Caco-2 (cell line): ENCODE measurements at regions not wholly inside any gene's neighbourhood (a gene's known extent, or its start where the extent isn't known, plus 50 kb on each side); places are given as distances from the start of the nearest gene placed in this dataset.

Source experiments
- BruUV-seq: library from RNA; stranded (reverse); fragments of 400-500 nt; replicated peaks from 2 replicates; lab custom pipeline; 2021; lab: Mats Ljungman, UMichigan
- CTCF ChIA-PET: fragments of 300-600 bp; sonication (Branson Sonifier 250); formaldehyde crosslinking; loops from one replicate; lab custom pipeline; 2022; ENCODE audit warnings: antibody characterized with exemption; lab: Charles Lee
- POLR2A ChIA-PET: fragments of 300-600 bp; sonication (Branson Sonifier 250); formaldehyde crosslinking; loops from one replicate; lab custom pipeline; 2022; ENCODE audit warnings: antibody characterized with exemption; lab: Charles Lee
- DNase-seq, 2 experiments: peaks; one replicate each; pipeline versions ENCODE4 v3.0.0 to v3.0.0-alpha.2; 2020 to 2022
- H3K27me3 ChIP-seq: replicated peaks from 2 replicates; pipeline ENCODE4 v1.6.0; 2011; ENCODE audit warnings: low read length; ENCODE audit not compliant: control insufficient read depth, insufficient read depth
- H3K36me3 ChIP-seq: 2 replicates; pipeline ENCODE4 v1.5.1; 2011; ENCODE audit warnings: low read length; ENCODE audit not compliant: control insufficient read depth, insufficient read depth
- H3K4me1 ChIP-seq: fragments of 250-450 bp; sonication (Bioruptor Pico); 2 replicates; pipeline ENCODE4 v1.5.1; 2020; ENCODE audit warnings: mild to moderate bottlenecking
- H3K4me3 ChIP-seq: 2 replicates; pipeline ENCODE4 v1.5.1; 2011; ENCODE audit warnings: low read depth, mild to moderate bottlenecking, control low read depth, low read length
- H3K9me3 ChIP-seq: fragments of 250-450 bp; sonication (Bioruptor Pico); 2 replicates; pipeline ENCODE4 v1.5.1; 2020; ENCODE audit warnings: mild to moderate bottlenecking, moderate library complexity
- H3K27ac Mint-ChIP-seq: one replicate; pipeline ENCODE4 v1.8.0; 2022; ENCODE audit warnings: mixed read lengths; ENCODE audit not compliant: unreplicated experiment
- H3K27me3 Mint-ChIP-seq: one replicate; pipeline ENCODE4 v1.8.0; 2022; ENCODE audit warnings: mixed read lengths; ENCODE audit not compliant: insufficient read depth, unreplicated experiment
- H3K36me3 Mint-ChIP-seq: one replicate; pipeline ENCODE4 v1.8.0; 2022; ENCODE audit warnings: mild to moderate bottlenecking, mixed read lengths; ENCODE audit not compliant: insufficient read depth, unreplicated experiment
- H3K4me1 Mint-ChIP-seq: one replicate; pipeline ENCODE4 v1.8.0; 2022; ENCODE audit warnings: low read depth, mixed read lengths; ENCODE audit not compliant: unreplicated experiment
- H3K4me3 Mint-ChIP-seq: one replicate; pipeline ENCODE4 v1.8.0; 2022; ENCODE audit warnings: mild to moderate bottlenecking, moderate library complexity, mixed read lengths; ENCODE audit not compliant: unreplicated experiment
- H3K9me3 Mint-ChIP-seq: one replicate; pipeline ENCODE4 v1.8.0; 2022; ENCODE audit warnings: mixed read lengths; ENCODE audit not compliant: unreplicated experiment
- intact Hi-C: fragments of 100-400 bp; cut with micrococcal nuclease; formaldehyde crosslinking; loops from one replicate; pipeline ENCODE4 v1.10.0; 2022; ENCODE audit not compliant: unreplicated experiment
- TF ChIP-seq, protein P1 (sequence below), 2 experiments: fragments of 200-600 bp in 1 of 2; IDR thresholded peaks; 1 replicate in 1 of 2; 2 replicates in 1 of 2; pipeline versions ENCODE4 v1.5.1 to v1.8.0; 2011 to 2022; ENCODE audit warnings: antibody characterized with exemption in 1 of 2, control low read depth in 1 of 2, inconsistent platforms in 1 of 2, low read depth in 1 of 2, low read length in 1 of 2, mild to moderate bottlenecking in 1 of 2, moderate library complexity in 1 of 2; ENCODE audit not compliant: insufficient read depth in 1 of 2, severe bottlenecking in 1 of 2, unreplicated experiment in 1 of 2

GRCh38 chr6:2505624-2506023 is 245.1 kb downstream of the MYLK4 start:
- intact Hi-C loops = no loop called here
- no peaks in the 10 kb centered on the region for H3K27me3 Mint-ChIP-seq
- Histone ChIP-seq H3K27me3 (no peaks in the 10 kb centered on the region), H3K4me1 (peaks cover 41% of the 10 kb centered on the region), H3K9me3 (0 out of 2 replicates have a peak, but pooled peaks cover 3% of the 10 kb centered on the region), H3K4me3 (no peak overlapping the region), H3K36me3 (no peaks in the 10 kb centered on the region)
- no peaks in the 10 kb centered on the region for H3K36me3 Mint-ChIP-seq
- peaks cover 18% of the 10 kb centered on the region for H3K9me3 Mint-ChIP-seq
- peaks cover 36% of the 10 kb centered on the region for H3K4me1 Mint-ChIP-seq
- peak in 1 of 2 experiments; percentile 19 for DNase-seq
- CTCF ChIA-PET = no interaction called here
- POLR2A ChIA-PET = interaction anchor here (1.1 kb wide), 1 partner anchor 10 kb away, joined by 3 read pairs; no protein-coding TSS in a partner anchor
- TF ChIP-seq, protein P1, sequence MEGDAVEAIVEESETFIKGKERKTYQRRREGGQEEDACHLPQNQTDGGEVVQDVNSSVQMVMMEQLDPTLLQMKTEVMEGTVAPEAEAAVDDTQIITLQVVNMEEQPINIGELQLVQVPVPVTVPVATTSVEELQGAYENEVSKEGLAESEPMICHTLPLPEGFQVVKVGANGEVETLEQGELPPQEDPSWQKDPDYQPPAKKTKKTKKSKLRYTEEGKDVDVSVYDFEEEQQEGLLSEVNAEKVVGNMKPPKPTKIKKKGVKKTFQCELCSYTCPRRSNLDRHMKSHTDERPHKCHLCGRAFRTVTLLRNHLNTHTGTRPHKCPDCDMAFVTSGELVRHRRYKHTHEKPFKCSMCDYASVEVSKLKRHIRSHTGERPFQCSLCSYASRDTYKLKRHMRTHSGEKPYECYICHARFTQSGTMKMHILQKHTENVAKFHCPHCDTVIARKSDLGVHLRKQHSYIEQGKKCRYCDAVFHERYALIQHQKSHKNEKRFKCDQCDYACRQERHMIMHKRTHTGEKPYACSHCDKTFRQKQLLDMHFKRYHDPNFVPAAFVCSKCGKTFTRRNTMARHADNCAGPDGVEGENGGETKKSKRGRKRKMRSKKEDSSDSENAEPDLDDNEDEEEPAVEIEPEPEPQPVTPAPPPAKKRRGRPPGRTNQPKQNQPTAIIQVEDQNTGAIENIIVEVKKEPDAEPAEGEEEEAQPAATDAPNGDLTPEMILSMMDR (IDR thresholded peaks at IDR 0.05; ENCODE audit: insufficient read depth in 1 of 2, low read depth in 1 of 2, low read length in 1 of 2, severe bottlenecking in 1 of 2, unreplicated experiment in 1 of 2) = peak in 1 of 2 experiments; percentile 26
- no peak overlapping the region for H3K4me3 Mint-ChIP-seq
- BruUV-seq = no TSS peak
- H3K27ac Mint-ChIP-seq = peak overlapping the region; percentile 26

- no peak overlapping the region for H3K4me3 ChIP-seq
- H3K4me1 ChIP-seq = peaks cover 41% of the 10 kb centered on the region
- H3K9me3 ChIP-seq = 0 out of 2 replicates have a peak, but pooled peaks cover 3% of the 10 kb centered on the region
- Mint-ChIP-seq H3K36me3 (no peaks in the 10 kb centered on the region), H3K27ac (peak overlapping the region; percentile 5), H3K9me3 (peaks cover 18% of the 10 kb centered on the region), H3K4me1 (peaks cover 36% of the 10 kb centered on the region), H3K27me3 (no peaks in the 10 kb centered on the region), H3K4me3 (no peak overlapping the region)
- POLR2A ChIA-PET = interaction anchor here (0.7 kb wide), 1 partner anchor 15 kb away, joined by 4 read pairs; no protein-coding TSS in a partner anchor
- no peak for DNase-seq
- BruUV-seq = no TSS peak
- H3K27me3 ChIP-seq = no peaks in the 10 kb centered on the region
- H3K36me3 ChIP-seq = no peaks in the 10 kb centered on the region
- TF ChIP-seq, protein P1 (IDR thresholded peaks at IDR 0.05; ENCODE audit: insufficient read depth in 1 of 2, low read depth in 1 of 2, low read length in 1 of 2, severe bottlenecking in 1 of 2, unreplicated experiment in 1 of 2) = no peak
- CTCF ChIA-PET = interaction anchor here (1.0 kb wide), 1 partner anchor 130 kb away, joined by 3 read pairs; no protein-coding TSS in a partner anchor
- intact Hi-C loops = loop anchor here (1.0 kb wide), 1 partner anchor 11 kb away; no protein-coding TSS in a partner anchor
These were observed 246.1 kb downstream of the MYLK4 start for GRCh38 chr6:2504495-2505064.

DNA sequence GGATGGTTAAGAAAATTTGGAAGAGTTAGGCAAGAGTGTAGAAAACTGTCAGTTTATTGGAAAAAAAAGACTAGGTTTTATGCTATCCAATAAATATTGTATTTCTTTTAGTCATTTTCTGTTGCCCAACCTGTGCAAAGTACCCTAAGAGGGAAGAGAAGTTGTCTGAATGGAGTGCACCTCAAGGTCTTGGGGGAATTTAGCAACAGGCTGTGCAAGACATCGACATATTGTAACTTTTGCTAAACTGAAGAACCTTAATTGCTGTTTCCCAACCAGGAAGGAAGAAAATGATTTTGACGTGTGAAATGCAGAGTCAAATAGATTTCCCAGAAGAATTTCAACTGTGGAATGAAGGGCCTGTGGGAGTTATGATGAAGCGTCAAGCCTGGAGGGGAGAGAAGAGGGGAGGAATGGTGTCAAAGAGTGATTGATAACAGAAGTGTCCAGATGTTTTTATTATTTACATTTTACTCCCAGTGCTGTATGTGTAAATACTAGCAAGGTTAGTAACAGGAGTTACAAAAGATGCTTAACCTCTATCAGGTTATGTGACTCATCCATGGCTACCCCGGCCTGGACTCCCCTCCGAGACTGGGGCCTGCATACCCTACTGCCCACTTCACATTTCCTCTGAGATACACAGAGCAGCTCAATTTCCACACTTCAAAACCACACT is 246.8 kb downstream of the MYLK4 start:
- no peaks in the 10 kb centered on the region for H3K36me3 Mint-ChIP-seq
- intact Hi-C loops = loop anchor here (1.0 kb wide), 1 partner anchor 11 kb away; no protein-coding TSS in a partner anchor
- H3K4me3 Mint-ChIP-seq = no peak overlapping the region
- Histone ChIP-seq H3K4me3 (no peak overlapping the region), H3K9me3 (0 out of 2 replicates have a peak, but pooled peaks cover 3% of the 10 kb centered on the region), H3K4me1 (peaks cover 41% of the 10 kb centered on the region), H3K27me3 (no peaks in the 10 kb centered on the region), H3K36me3 (no peaks in the 10 kb centered on the region)
- peak; percentile 51 to 59 for DNase-seq
- TF ChIP-seq, protein P1 (IDR thresholded peaks at IDR 0.05; ENCODE audit: insufficient read depth in 1 of 2, low read depth in 1 of 2, low read length in 1 of 2, severe bottlenecking in 1 of 2, unreplicated experiment in 1 of 2) = no peak
- H3K27ac Mint-ChIP-seq = peak overlapping the region; percentile 5
- POLR2A ChIA-PET = interaction anchor here (0.7 kb wide), 1 partner anchor 16 kb away, joined by 4 read pairs; no protein-coding TSS in a partner anchor
- CTCF ChIA-PET = interaction anchor here (1.0 kb wide), 1 partner anchor 130 kb away, joined by 3 read pairs; no protein-coding TSS in a partner anchor
- no peaks in the 10 kb centered on the region for H3K27me3 Mint-ChIP-seq
- H3K4me1 Mint-ChIP-seq = peaks cover 36% of the 10 kb centered on the region
- BruUV-seq = no TSS peak
- peaks cover 17% of the 10 kb centered on the region for H3K9me3 Mint-ChIP-seq
